Endothelial cell (in vitro differentiated cells): ENCODE measurements at regions not wholly inside any gene's neighbourhood (a gene's known extent, or its start where the extent isn't known, plus 50 kb on each side); places are given as distances from the start of the nearest gene placed in this dataset.

Experiments
- DNase-seq: peaks from one replicate; pipeline ENCODE4 v3.0.0; 2021; ENCODE audit warnings: low spot score
- H3K27ac Mint-ChIP-seq: one replicate; pipeline ENCODE4 v1.8.0; 2021; ENCODE audit warnings: mixed read lengths, inconsistent platforms; ENCODE audit not compliant: unreplicated experiment
- H3K27me3 Mint-ChIP-seq: one replicate; pipeline ENCODE4 v1.8.0; 2021; ENCODE audit warnings: mild to moderate bottlenecking, moderate library complexity, mixed read lengths, inconsistent platforms; ENCODE audit not compliant: unreplicated experiment
- H3K36me3 Mint-ChIP-seq: one replicate; pipeline ENCODE4 v1.8.0; 2021; ENCODE audit warnings: mild to moderate bottlenecking, low read depth, mixed read lengths, inconsistent platforms; ENCODE audit not compliant: unreplicated experiment
- H3K4me1 Mint-ChIP-seq: one replicate; pipeline ENCODE4 v1.8.0; 2021; ENCODE audit warnings: mild to moderate bottlenecking, mixed read lengths, inconsistent platforms; ENCODE audit not compliant: unreplicated experiment
- H3K4me3 Mint-ChIP-seq: one replicate; pipeline ENCODE4 v1.8.0; 2021; ENCODE audit warnings: mild to moderate bottlenecking, mixed read lengths, inconsistent platforms; ENCODE audit not compliant: unreplicated experiment
- H3K9me3 Mint-ChIP-seq: one replicate; pipeline ENCODE4 v1.8.0; 2021; ENCODE audit warnings: mixed read lengths, inconsistent platforms; ENCODE audit not compliant: unreplicated experiment
- TF ChIP-seq, protein P1 (sequence below): fragments of 200-600 bp; sonication (generic); IDR thresholded peaks from one replicate; pipeline ENCODE4 v1.5.0; 2021; ENCODE audit warnings: antibody characterized with exemption; ENCODE audit not compliant: unreplicated experiment

DNA sequence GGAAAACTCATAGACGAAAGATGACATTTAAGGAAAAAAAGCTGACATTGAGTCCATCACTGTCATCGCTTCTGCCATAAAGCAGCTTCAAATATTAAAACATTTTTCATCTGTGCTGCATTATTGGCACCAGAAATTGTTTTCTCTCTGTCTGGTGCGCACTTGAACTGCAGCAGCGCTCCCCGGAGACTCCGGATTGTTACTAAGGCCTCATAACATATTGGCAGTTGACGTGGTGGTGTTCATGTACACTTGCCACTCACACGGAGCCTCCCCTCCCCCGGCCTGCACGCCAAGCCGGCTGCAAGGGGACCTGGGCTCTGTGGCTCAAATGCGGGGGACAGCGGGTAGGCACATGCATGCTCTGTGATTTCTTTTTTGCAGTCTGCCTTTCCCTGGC, 203.2 kb downstream of the TSHZ3 start:
- no peaks in the 10 kb centered on the region for H3K9me3 Mint-ChIP-seq
- H3K4me1 Mint-ChIP-seq = peaks cover 10% of the 10 kb centered on the region
- no peak overlapping the region for H3K4me3 Mint-ChIP-seq
- peaks cover 2% of the 10 kb centered on the region for H3K27me3 Mint-ChIP-seq
- no peaks in the 10 kb centered on the region for H3K36me3 Mint-ChIP-seq
- no peak for DNase-seq
- H3K27ac Mint-ChIP-seq = no peak overlapping the region
- TF ChIP-seq, protein P1, sequence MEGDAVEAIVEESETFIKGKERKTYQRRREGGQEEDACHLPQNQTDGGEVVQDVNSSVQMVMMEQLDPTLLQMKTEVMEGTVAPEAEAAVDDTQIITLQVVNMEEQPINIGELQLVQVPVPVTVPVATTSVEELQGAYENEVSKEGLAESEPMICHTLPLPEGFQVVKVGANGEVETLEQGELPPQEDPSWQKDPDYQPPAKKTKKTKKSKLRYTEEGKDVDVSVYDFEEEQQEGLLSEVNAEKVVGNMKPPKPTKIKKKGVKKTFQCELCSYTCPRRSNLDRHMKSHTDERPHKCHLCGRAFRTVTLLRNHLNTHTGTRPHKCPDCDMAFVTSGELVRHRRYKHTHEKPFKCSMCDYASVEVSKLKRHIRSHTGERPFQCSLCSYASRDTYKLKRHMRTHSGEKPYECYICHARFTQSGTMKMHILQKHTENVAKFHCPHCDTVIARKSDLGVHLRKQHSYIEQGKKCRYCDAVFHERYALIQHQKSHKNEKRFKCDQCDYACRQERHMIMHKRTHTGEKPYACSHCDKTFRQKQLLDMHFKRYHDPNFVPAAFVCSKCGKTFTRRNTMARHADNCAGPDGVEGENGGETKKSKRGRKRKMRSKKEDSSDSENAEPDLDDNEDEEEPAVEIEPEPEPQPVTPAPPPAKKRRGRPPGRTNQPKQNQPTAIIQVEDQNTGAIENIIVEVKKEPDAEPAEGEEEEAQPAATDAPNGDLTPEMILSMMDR = no peak

DNA sequence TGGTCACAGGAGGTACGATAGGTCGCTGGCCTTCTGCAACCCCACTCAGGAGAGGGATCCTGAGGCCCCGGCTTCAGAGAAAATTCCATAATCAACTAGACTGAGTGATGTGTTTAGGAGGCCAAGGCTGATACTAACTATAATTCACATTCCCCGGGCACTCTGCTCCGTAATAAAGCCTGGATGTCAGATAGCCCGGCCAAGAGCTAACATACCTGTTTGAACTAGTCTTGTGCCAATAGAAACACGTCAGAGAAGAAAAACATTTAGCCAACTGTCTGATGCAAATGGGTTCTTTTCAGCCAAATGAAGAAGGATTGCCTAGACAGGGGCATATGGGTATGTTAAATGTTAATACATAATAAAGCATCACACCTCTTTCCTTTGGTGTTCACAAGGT, 204.2 kb downstream of the TSHZ3 start:
- no peaks in the 10 kb centered on the region for H3K36me3 Mint-ChIP-seq
- H3K27me3 Mint-ChIP-seq = peaks cover 2% of the 10 kb centered on the region
- H3K4me3 Mint-ChIP-seq = no peak overlapping the region
- TF ChIP-seq, protein P1 = no peak
- no peaks in the 10 kb centered on the region for H3K9me3 Mint-ChIP-seq
- no peak overlapping the region for H3K27ac Mint-ChIP-seq
- no peak for DNase-seq
- peaks cover 11% of the 10 kb centered on the region for H3K4me1 Mint-ChIP-seq

DNA sequence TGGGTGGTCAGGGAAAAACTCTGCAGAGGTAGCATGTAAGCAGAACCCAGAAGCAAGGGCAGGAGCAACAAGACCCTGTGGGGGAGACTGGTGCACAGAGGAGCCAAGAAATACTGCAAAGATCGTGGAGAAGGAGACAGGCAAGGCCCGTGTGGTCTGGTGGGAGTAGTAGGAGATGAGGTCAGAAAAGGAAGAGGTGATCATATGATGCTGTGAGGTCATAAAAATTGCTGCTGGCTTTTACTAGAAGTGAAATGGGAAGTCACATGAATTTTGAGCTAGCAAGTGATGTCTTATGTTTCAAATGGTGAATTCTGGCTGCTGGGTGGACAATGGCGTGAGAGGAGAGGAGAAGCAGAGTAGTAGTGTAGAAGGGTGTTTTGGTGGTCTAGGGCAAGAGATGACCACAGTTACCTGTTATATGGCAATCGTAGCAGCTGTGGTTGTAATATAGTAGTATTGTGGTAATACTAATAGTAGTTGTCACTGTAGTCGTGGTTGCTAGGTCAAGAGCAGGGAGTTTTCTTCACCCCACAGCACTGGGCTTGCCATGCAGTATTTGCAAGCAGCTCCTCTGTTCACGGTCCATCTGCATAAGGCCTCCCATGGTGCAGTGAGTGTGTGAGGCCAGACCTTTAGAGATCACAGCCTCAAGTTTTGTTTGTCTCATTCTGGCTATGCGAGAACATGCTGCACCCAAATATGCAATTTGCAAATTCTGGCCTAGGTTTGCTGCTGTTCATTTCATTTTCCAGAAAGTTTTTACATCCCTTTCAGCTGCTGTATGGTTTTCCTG, 205.0 kb downstream of the TSHZ3 start:
- no peak for DNase-seq
- Mint-ChIP-seq H3K27me3 (peaks cover 2% of the 10 kb centered on the region), H3K9me3 (no peaks in the 10 kb centered on the region), H3K4me3 (no peak overlapping the region), H3K4me1 (peaks cover 11% of the 10 kb centered on the region), H3K27ac (no peak overlapping the region), H3K36me3 (no peaks in the 10 kb centered on the region)
- TF ChIP-seq, protein P1 = no peak

DNA sequence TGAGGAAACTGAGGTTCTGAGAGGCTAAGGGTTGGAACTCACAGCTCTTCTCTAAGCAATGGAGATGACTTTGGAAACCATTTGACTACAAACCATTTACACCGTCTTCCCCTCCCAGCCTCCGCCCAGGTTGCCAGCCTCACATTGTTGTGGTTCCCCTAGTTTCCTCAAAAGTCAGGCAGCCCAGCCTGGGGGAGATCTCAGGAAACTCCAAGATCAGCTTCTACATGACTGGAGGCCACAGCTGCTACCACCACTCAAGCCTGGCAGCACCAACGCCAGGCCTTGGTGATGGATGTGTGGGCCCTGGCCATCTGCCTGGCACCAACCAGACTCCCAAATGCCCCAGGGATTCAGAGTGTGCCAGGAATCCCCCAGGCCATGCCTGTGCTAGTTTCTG, 207.9 kb downstream of the TSHZ3 start:
- peaks cover 2% of the 10 kb centered on the region for H3K27me3 Mint-ChIP-seq
- H3K4me1 Mint-ChIP-seq = peaks cover 11% of the 10 kb centered on the region
- H3K36me3 Mint-ChIP-seq = no peaks in the 10 kb centered on the region
- TF ChIP-seq, protein P1 = no peak
- no peak for DNase-seq
- no peak overlapping the region for H3K27ac Mint-ChIP-seq
- H3K4me3 Mint-ChIP-seq = no peak overlapping the region
- H3K9me3 Mint-ChIP-seq = no peaks in the 10 kb centered on the region

DNA sequence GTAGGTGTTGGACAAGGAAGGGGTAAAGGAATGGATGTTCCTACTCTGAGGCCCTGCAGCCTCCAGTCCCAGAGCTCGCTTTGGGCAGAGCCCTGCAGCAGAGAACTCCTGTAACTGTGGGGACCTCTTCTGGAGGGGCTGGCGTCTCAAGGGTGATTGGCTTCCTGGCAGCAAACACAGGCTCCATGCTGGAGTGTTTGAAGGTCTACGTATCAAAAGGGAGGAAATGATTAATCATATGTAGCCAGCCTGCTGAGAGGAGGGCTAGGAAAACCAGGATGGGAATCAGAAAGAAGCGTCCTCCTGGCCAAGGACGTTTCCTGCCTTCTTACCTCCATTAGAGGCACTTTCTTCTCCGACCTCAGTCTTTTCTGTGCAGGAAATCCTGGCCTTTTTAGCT, 208.5 kb downstream of the TSHZ3 start:
- H3K9me3 Mint-ChIP-seq = no peaks in the 10 kb centered on the region
- TF ChIP-seq, protein P1 = no peak
- no peak overlapping the region for H3K4me3 Mint-ChIP-seq
- no peak for DNase-seq
- peaks cover 2% of the 10 kb centered on the region for H3K27me3 Mint-ChIP-seq
- no peaks in the 10 kb centered on the region for H3K36me3 Mint-ChIP-seq
- H3K27ac Mint-ChIP-seq = no peak overlapping the region
- peaks cover 11% of the 10 kb centered on the region for H3K4me1 Mint-ChIP-seq
